GM12878 (cell line): ENCODE measurements at regions not wholly inside any gene's neighbourhood (a gene's known extent, or its start where the extent isn't known, plus 50 kb on each side); places are given as distances from the start of the nearest gene placed in this dataset.

ENCODE experiments used
- ATAC-seq: fragments of 200-7000 bp; cut with Tn5 transposase; 3 replicates; pipeline ENCODE4 v1.9.1; 2020; ENCODE audit warnings: mild to moderate bottlenecking, moderate library complexity
- BruUV-seq: library from RNA; stranded (reverse); fragments of 400-500 nt; replicated peaks from 2 replicates; lab custom pipeline; 2021; lab: Mats Ljungman, UMichigan
- CTCF ChIA-PET: fragments of 300-600 bp; sonication (Branson Sonifier 250); formaldehyde crosslinking; extraction: SDS; loops from one replicate; lab custom pipeline; 2021; ENCODE audit warnings: inconsistent platforms; lab: Yijun Ruan, JAX
- POLR2A ChIA-PET: fragments of 350-600 bp; formaldehyde crosslinking; extraction: SDS; loops from one replicate; lab custom pipeline; 2021; ENCODE audit warnings: inconsistent platforms; lab: Charles Lee
- RAD21 ChIA-PET: fragments of 300-600 bp; sonication (Branson Sonifier 250); formaldehyde crosslinking; loops from one replicate; lab custom pipeline; 2023; ENCODE audit warnings: antibody characterized with exemption; ENCODE audit not compliant: unreplicated experiment; lab: Charles Lee
- SMC1A ChIA-PET: fragments of 300-600 bp; sonication (Branson Sonifier 250); formaldehyde crosslinking; loops from one replicate; lab custom pipeline; 2023; ENCODE audit not compliant: unreplicated experiment, uncharacterized antibody; lab: Charles Lee
- DNase-seq: peaks from one replicate; pipeline ENCODE4 v3.0.0-alpha.2; 2011; ENCODE audit warnings: low read depth, low spot score
- FAIRE-seq: peaks from 3 replicates; lab custom pipeline; 2011; peaks lifted over from hg19 to GRCh38; lab: Jason Lieb, UNC
- H2AFZ ChIP-seq: 2 replicates; pipeline ENCODE4 v1.6.0; 2011; ENCODE audit warnings: low read depth, low read length, control low read depth; ENCODE audit not compliant: control insufficient read depth
- H3K27ac ChIP-seq: 2 replicates; pipeline ENCODE4 v1.5.1; 2011; ENCODE audit warnings: control low read depth; ENCODE audit not compliant: control insufficient read depth, insufficient read depth
- H3K27me3 ChIP-seq, 2 experiments: replicated peaks in 1 of 2; 2 replicates each; pipeline versions ENCODE4 v1.6.0 to v1.6.1; 2011; ENCODE audit warnings: low read length in 1 of 2; ENCODE audit not compliant: control insufficient read depth in 2 of 2, insufficient read depth in 2 of 2
- H3K36me3 ChIP-seq, 2 experiments: 2 replicates each; pipeline ENCODE4 v1.5.1; 2011; ENCODE audit warnings: low read length in 1 of 2; ENCODE audit not compliant: control insufficient read depth in 2 of 2, insufficient read depth in 2 of 2
- H3K4me1 ChIP-seq: 2 replicates; pipeline ENCODE4 v1.6.1; 2011; ENCODE audit warnings: mild to moderate bottlenecking, low read length, moderate library complexity, mixed read lengths; ENCODE audit not compliant: control insufficient read depth, insufficient read depth
- H3K4me2 ChIP-seq: 2 replicates; pipeline ENCODE4 v1.6.0; 2011; ENCODE audit warnings: control low read depth; ENCODE audit not compliant: control insufficient read depth, insufficient read depth
- H3K4me3 ChIP-seq: fragments of 200-600 bp; sonication (generic); 2 replicates; pipeline ENCODE4 v1.5.1; 2016
- H3K79me2 ChIP-seq: 2 replicates; pipeline ENCODE4 v1.6.0; 2011; ENCODE audit warnings: low read length; ENCODE audit not compliant: control insufficient read depth, insufficient read depth
- H3K9ac ChIP-seq: 2 replicates; pipeline ENCODE4 v1.8.0; 2011; ENCODE audit warnings: low read length, control low read depth, mixed read lengths; ENCODE audit not compliant: control insufficient read depth, insufficient read depth
- H3K9me3 ChIP-seq: replicated peaks from 3 replicates; pipeline ENCODE4 v1.5.1; 2011; ENCODE audit warnings: mild to moderate bottlenecking, low read length; ENCODE audit not compliant: control insufficient read depth, insufficient read depth
- H4K20me1 ChIP-seq: 2 replicates; pipeline ENCODE4 v1.6.0; 2011; ENCODE audit not compliant: control insufficient read depth, insufficient read depth
- BHLHE40 ChIP-seq, 2 experiments: fragments of 450-650 bp in 1 of 2; IDR thresholded peaks; 2 replicates each; pipeline ENCODE4 v1.6.1; 2011 to 2017; ENCODE audit warnings: low read depth in 2 of 2, borderline replicate concordance in 1 of 2, improper control_type of control experiment in 1 of 2, low read length in 1 of 2, mild to moderate bottlenecking in 1 of 2
- CEBPB ChIP-seq, 2 experiments: fragments of 150-350 bp in 1 of 2; IDR thresholded peaks; 2 replicates each; pipeline ENCODE4 v1.6.1; 2012 to 2014; ENCODE audit warnings: low read depth in 2 of 2, low read length in 2 of 2, borderline replicate concordance in 1 of 2, inconsistent platforms in 1 of 2
- CEBPZ ChIP-seq: fragments of 150-350 bp; IDR thresholded peaks from 2 replicates; pipeline ENCODE4 v1.6.1; 2016; ENCODE audit warnings: low read depth, low read length
- CREM ChIP-seq: IDR thresholded peaks from 2 replicates; pipeline ENCODE4 v1.6.1; 2014; ENCODE audit warnings: antibody characterized with exemption, low read depth
- CUX1 ChIP-seq: IDR thresholded peaks from 2 replicates; pipeline ENCODE4 v1.6.1; 2012; ENCODE audit warnings: improper control_type of control experiment, low read depth, low read length; ENCODE audit not compliant: insufficient replicate concordance
- POLR2AphosphoS5 ChIP-seq: IDR thresholded peaks from 2 replicates; pipeline ENCODE4 v1.6.1; 2011; ENCODE audit warnings: mild to moderate bottlenecking, low read length, inconsistent platforms
- STAT1 ChIP-seq: fragments of 450-650 bp; conservative IDR thresholded peaks from 2 replicates; pipeline ENCODE4 v1.6.1; 2014; ENCODE audit warnings: antibody characterized with exemption, mild to moderate bottlenecking
- ZNF207 ChIP-seq: fragments of 450-650 bp; IDR thresholded peaks from 2 replicates; pipeline ENCODE4 v1.6.1; 2014; ENCODE audit warnings: antibody characterized with exemption, mild to moderate bottlenecking, borderline replicate concordance
- WGBS: methylation state at CpG from one replicate; pipeline ENCODE4 v1.1.6; 2016; ENCODE audit warnings: low lambda C conversion rate; ENCODE audit not compliant: insufficient replicate concordance, insufficient coverage; ENCODE audit errors: missing lambda C conversion rate; 5-methylcytosine and 5-hydroxymethylcytosine counted together
- in situ Hi-C: fragments of 300-500 bp; cut with MboI; formaldehyde crosslinking; loops from 9 replicates; pipeline ENCODE4 v1.14.3; 2018; ENCODE audit warnings: mixed read lengths
- intact Hi-C: fragments of 100-400 bp; cut with micrococcal nuclease; formaldehyde crosslinking; loops from one replicate; pipeline ENCODE4 v1.14.2; 2022; ENCODE audit not compliant: unreplicated experiment

GRCh38 chr1:90474731-90475130, 242.4 kb downstream of the BARHL2 start:
- SMC1A ChIA-PET = interaction anchor here (0.6 to 6.8 kb wide), 32 partner anchors 17 to 691 kb away, joined by 3 to 116 read pairs (median 8); no protein-coding TSS in a partner anchor
- H3K27me3 ChIP-seq = no peaks in the 10 kb centered on the region
- no peak overlapping the region for H3K4me2 ChIP-seq
- no peak for TF ChIP-seq CREM
- no peak for TF ChIP-seq STAT1
- no peak for TF ChIP-seq CEBPB (IDR thresholded peaks at IDR 0.05; ENCODE audit: borderline replicate concordance in 1 of 2, low read depth in 2 of 2, low read length in 2 of 2)
- TF ChIP-seq BHLHE40 (IDR thresholded peaks at IDR 0.05; ENCODE audit: borderline replicate concordance in 1 of 2, low read depth in 2 of 2, low read length in 1 of 2) = peak; percentile 78 to 82
- TF ChIP-seq CEBPZ = no peak
- no peak for TF ChIP-seq POLR2AphosphoS5
- no peak for TF ChIP-seq ZNF207
- no peak for TF ChIP-seq CUX1
- TF ChIP-seq, all 136 proteins: peak for 1
- H3K4me1 ChIP-seq = no peaks in the 10 kb centered on the region
- peak; percentile 49 for ATAC-seq
- ChIA-PET POLR2A (interaction anchor here (1.1 to 4.0 kb wide), 4 partner anchors 12 to 59 kb away, joined by 3 to 36 read pairs (median 6); no protein-coding TSS in a partner anchor), RAD21 (interaction anchor here (0.8 to 6.7 kb wide), 25 partner anchors 9 to 356 kb away, joined by 3 to 96 read pairs (median 5); no protein-coding TSS in a partner anchor), CTCF (interaction anchor here (0.8 to 6.8 kb wide), 25 partner anchors 10 to 691 kb away, joined by 3 to 77 read pairs (median 9); no protein-coding TSS in a partner anchor)
- H3K27ac ChIP-seq = no peak overlapping the region
- H2AFZ ChIP-seq = no peak overlapping the region
- in situ Hi-C loops = no loop called here
- no peak overlapping the region for H3K9ac ChIP-seq
- H3K4me3 ChIP-seq = no peak overlapping the region
- no peak for DNase-seq
- no peak for FAIRE-seq
- BruUV-seq = no TSS peak
- no peaks in the 10 kb centered on the region for H3K36me3 ChIP-seq
- no peaks in the 10 kb centered on the region for H4K20me1 ChIP-seq
- H3K79me2 ChIP-seq = no peaks in the 10 kb centered on the region
- H3K9me3 ChIP-seq = no peaks in the 10 kb centered on the region
- intact Hi-C loops = loop anchor here (5.0 to 10.0 kb wide), 3 partner anchors 38 to 360 kb away; no protein-coding TSS in a partner anchor
- WGBS = 0% methylated on average over 1 of the region's 1 CpG
